Thyroid gland (tissue), 4 donors: ENCODE measurements at regions not wholly inside any gene's neighbourhood (a gene's known extent, or its start where the extent isn't known, plus 50 kb on each side); places are given as distances from the start of the nearest gene placed in this dataset.

Source experiments
- DNase-seq, 2 donors: peaks; one replicate each; pipeline ENCODE4 v3.0.0-alpha.2; 2019
- H3K27ac ChIP-seq, 3 donors: fragments of 200-600 bp; sonication (generic); 1 replicate in 2 of 3; 2 replicates in 1 of 3; pipeline ENCODE4 v1.5.1; 2016 to 2019; ENCODE audit warnings: mild to moderate bottlenecking in 1 of 3, moderate library complexity in 1 of 3
- H3K27me3 ChIP-seq: fragments of 200-600 bp; sonication (generic); one replicate; pipeline ENCODE4 v1.5.1; 2019
- H3K36me3 ChIP-seq, 2 donors: fragments of 200-600 bp; sonication (generic); one replicate each; pipeline ENCODE4 v1.5.1; 2016 to 2019
- H3K4me1 ChIP-seq, 2 donors: fragments of 200-600 bp; sonication (generic); one replicate each; pipeline ENCODE4 v1.5.1; 2017 to 2019
- H3K4me3 ChIP-seq, 3 donors: fragments of 200-600 bp; sonication (generic); replicated peaks in 1 of 3; 1 replicate in 2 of 3; 2 replicates in 1 of 3; pipeline ENCODE4 v1.5.1; 2016; ENCODE audit warnings: mild to moderate bottlenecking in 1 of 3
- H3K9me3 ChIP-seq: fragments of 200-600 bp; sonication (generic); one replicate; pipeline ENCODE4 v1.5.1; 2017
- CTCF ChIP-seq, 6 experiments: fragments of 200-600 bp in 3 of 6; fragments of 450-650 bp in 3 of 6; sonication (generic) in 3 of 6; IDR thresholded peaks; one replicate each; pipeline ENCODE4 v1.5.1; 2016 to 2019; ENCODE audit warnings: antibody characterized with exemption in 6 of 6, mild to moderate bottlenecking in 2 of 6, inconsistent platforms in 1 of 6, moderate library complexity in 1 of 6
- POLR2A ChIP-seq, 2 donors: fragments of 450-650 bp; IDR thresholded peaks; one replicate each; pipeline ENCODE4 v1.6.1; 2017; ENCODE audit warnings: antibody characterized with exemption in 2 of 2, mild to moderate bottlenecking in 2 of 2, moderate library complexity in 1 of 2
- WGBS, 2 donors: methylation state at CpG; one replicate each; pipeline ENCODE4 v1.1.5; 2017; 5-methylcytosine and 5-hydroxymethylcytosine counted together
- intact Hi-C: fragments of 100-400 bp; cut with DNase I; formaldehyde crosslinking; loops from one replicate; pipeline ENCODE4 v1.15.1; 2023

GRCh38 chr3:144063306-144063705, 91.7 kb downstream of the DIPK2A start:
- Histone ChIP-seq H3K4me1 (no peaks in the 10 kb centered on the region), H3K9me3 (no peaks in the 10 kb centered on the region), H3K36me3 (no peaks in the 10 kb centered on the region), H3K27me3 (no peaks in the 10 kb centered on the region), H3K4me3 (no peak overlapping the region), H3K27ac (no peak overlapping the region)
- TF ChIP-seq CTCF (IDR thresholded peaks at IDR 0.05) (no peak), POLR2A (IDR thresholded peaks at IDR 0.05) (no peak)
- intact Hi-C loops: no loop called here
- DNase-seq: no peak
- 84 to 89% methylated on average over 2 of the region's 2 CpGs for WGBS, 2 donors

GRCh38 chr3:144067059-144067458, 95.4 kb downstream of the DIPK2A start:
- 88 to 91% methylated on average over 3 of the region's 3 CpGs for WGBS, 2 donors
- no peaks in the 10 kb centered on the region for H3K36me3 ChIP-seq
- H3K27ac ChIP-seq: no peak overlapping the region
- DNase-seq: no peak
- no peaks in the 10 kb centered on the region for H3K4me1 ChIP-seq
- H3K4me3 ChIP-seq: no peak overlapping the region
- intact Hi-C loops: no loop called here
- H3K27me3 ChIP-seq: no peaks in the 10 kb centered on the region
- no peaks in the 10 kb centered on the region for H3K9me3 ChIP-seq
- TF ChIP-seq POLR2A (IDR thresholded peaks at IDR 0.05) (no peak), CTCF (IDR thresholded peaks at IDR 0.05) (no peak)

- H3K4me1 ChIP-seq: no peaks in the 10 kb centered on the region
- no peak overlapping the region for H3K4me3 ChIP-seq
- no peak for DNase-seq
- intact Hi-C loops: no loop called here
- 90 to 99% methylated on average over 1 of the region's 1 CpG for WGBS, 2 donors
- TF ChIP-seq POLR2A (IDR thresholded peaks at IDR 0.05) (no peak), CTCF (IDR thresholded peaks at IDR 0.05) (no peak)
- no peaks in the 10 kb centered on the region for H3K9me3 ChIP-seq
- no peak overlapping the region for H3K27ac ChIP-seq
- H3K36me3 ChIP-seq: no peaks in the 10 kb centered on the region
- H3K27me3 ChIP-seq: no peaks in the 10 kb centered on the region
These were observed 102.1 kb downstream of the DIPK2A start for GRCh38 chr3:144073698-144074097.

GRCh38 chr3:144079634-144080033, 108.0 kb downstream of the DIPK2A start:
- Histone ChIP-seq H3K4me1 (no peaks in the 10 kb centered on the region), H3K9me3 (no peaks in the 10 kb centered on the region), H3K36me3 (no peaks in the 10 kb centered on the region), H3K27me3 (no peaks in the 10 kb centered on the region), H3K4me3 (no peak overlapping the region), H3K27ac (no peak overlapping the region)
- intact Hi-C loops: no loop called here
- TF ChIP-seq CTCF (IDR thresholded peaks at IDR 0.05): no peak
- TF ChIP-seq POLR2A (IDR thresholded peaks at IDR 0.05): no peak
- no peak for DNase-seq
- WGBS, 2 donors: 82 to 92% methylated on average over 2 of the region's 2 CpGs

- intact Hi-C loops: no loop called here
- H3K36me3 ChIP-seq: no peaks in the 10 kb centered on the region
- WGBS, 2 donors: 66 to 71% methylated on average over 2 of the region's 2 CpGs
- H3K9me3 ChIP-seq: no peaks in the 10 kb centered on the region
- TF ChIP-seq CTCF (IDR thresholded peaks at IDR 0.05) (no peak), POLR2A (IDR thresholded peaks at IDR 0.05) (no peak)
- no peaks in the 10 kb centered on the region for H3K4me1 ChIP-seq
- H3K27ac ChIP-seq: no peak overlapping the region
- H3K27me3 ChIP-seq: no peaks in the 10 kb centered on the region
- H3K4me3 ChIP-seq: no peak overlapping the region
- DNase-seq: no peak
These were observed 113.3 kb downstream of the DIPK2A start for GRCh38 chr3:144084929-144085328.
